Liver (tissue), 8 donors: ENCODE measurements at regions not wholly inside any gene's neighbourhood (a gene's known extent, or its start where the extent isn't known, plus 50 kb on each side); places are given as distances from the start of the nearest gene placed in this dataset.

Source experiments
- DNase-seq: peaks from one replicate; pipeline ENCODE4 v3.0.0-alpha.2; 2017; ENCODE audit warnings: low spot score
- H3K27ac ChIP-seq, 2 donors: one replicate each; pipeline ENCODE4 v1.7.0; 2013; ENCODE audit warnings: inconsistent platforms in 2 of 2, low read length in 2 of 2, control low read depth in 1 of 2, low read depth in 1 of 2, mild to moderate bottlenecking in 1 of 2
- H3K27me3 ChIP-seq, 4 donors: one replicate each; pipeline versions ENCODE4 v1.6.1 to v1.7.0; 2013; ENCODE audit warnings: low read length in 3 of 4, inconsistent platforms in 1 of 4, mild to moderate bottlenecking in 1 of 4, moderate library complexity in 1 of 4; ENCODE audit not compliant: control insufficient read depth in 4 of 4, insufficient read depth in 4 of 4
- H3K36me3 ChIP-seq, 4 donors: one replicate each; pipeline versions ENCODE4 v1.6.1 to v1.7.0; 2013; ENCODE audit warnings: low read length in 3 of 4, mild to moderate bottlenecking in 3 of 4, low read depth in 1 of 4, moderate library complexity in 1 of 4; ENCODE audit not compliant: control insufficient read depth in 4 of 4, insufficient read depth in 3 of 4
- H3K4me1 ChIP-seq, 4 donors: one replicate each; pipeline versions ENCODE4 v1.6.1 to v1.7.0; 2013; ENCODE audit warnings: low read length in 3 of 4, mild to moderate bottlenecking in 3 of 4, moderate library complexity in 1 of 4; ENCODE audit not compliant: control insufficient read depth in 4 of 4, insufficient read depth in 4 of 4
- H3K4me3 ChIP-seq, 3 donors: one replicate each; pipeline versions ENCODE4 v1.6.1 to v1.7.0; 2013; ENCODE audit warnings: low read length in 3 of 3, control low read depth in 1 of 3, low read depth in 1 of 3, mild to moderate bottlenecking in 1 of 3
- H3K9ac ChIP-seq, 2 donors: one replicate each; pipeline ENCODE4 v1.7.0; 2013; ENCODE audit warnings: low read length in 2 of 2, mild to moderate bottlenecking in 2 of 2, moderate library complexity in 2 of 2, control low read depth in 1 of 2, low read depth in 1 of 2
- H3K9me3 ChIP-seq, 4 donors: one replicate each; pipeline versions ENCODE4 v1.6.1 to v1.7.0; 2013; ENCODE audit warnings: low read length in 3 of 4; ENCODE audit not compliant: control insufficient read depth in 4 of 4
- CTCF ChIP-seq: fragments of 150-350 bp; IDR thresholded peaks from 2 replicates; pipeline ENCODE4 v1.5.1; 2017; ENCODE audit warnings: improper control_type of control experiment, low read depth, low read length; ENCODE audit not compliant: missing input control
- FOXA1 ChIP-seq: IDR thresholded peaks from 2 replicates; pipeline ENCODE4 v1.6.1; 2016; ENCODE audit warnings: antibody characterized with exemption
- FOXA2 ChIP-seq: IDR thresholded peaks from 2 replicates; pipeline ENCODE4 v1.6.1; 2016; ENCODE audit warnings: antibody characterized with exemption
- GABPA ChIP-seq, 2 donors: IDR thresholded peaks in 1 of 2; conservative IDR thresholded peaks in 1 of 2; 2 replicates each; pipeline ENCODE4 v1.6.1; 2016; ENCODE audit warnings: antibody characterized with exemption in 2 of 2, mild to moderate bottlenecking in 1 of 2, moderate library complexity in 1 of 2
- HNF4A ChIP-seq, 2 donors: conservative IDR thresholded peaks; 2 replicates each; pipeline ENCODE4 v1.6.1; 2016; ENCODE audit warnings: antibody characterized with exemption in 2 of 2, mild to moderate bottlenecking in 2 of 2
- HNF4G ChIP-seq: IDR thresholded peaks from 2 replicates; pipeline ENCODE4 v1.6.1; 2016; ENCODE audit warnings: antibody characterized with exemption
- MAX ChIP-seq: IDR thresholded peaks from 2 replicates; pipeline ENCODE4 v1.6.1; 2016; ENCODE audit warnings: antibody characterized with exemption
- RAD21 ChIP-seq, 2 donors: IDR thresholded peaks; 2 replicates each; pipeline ENCODE4 v1.6.1; 2016; ENCODE audit warnings: antibody characterized with exemption in 2 of 2, mild to moderate bottlenecking in 2 of 2
- RXRA ChIP-seq, 2 donors: IDR thresholded peaks; 2 replicates each; pipeline ENCODE4 v1.6.1; 2017 to 2018; ENCODE audit warnings: antibody characterized with exemption in 2 of 2, mild to moderate bottlenecking in 1 of 2
- SP1 ChIP-seq: IDR thresholded peaks from 2 replicates; pipeline ENCODE4 v1.6.1; 2018; ENCODE audit warnings: antibody characterized with exemption, mild to moderate bottlenecking
- ZBTB33 ChIP-seq: IDR thresholded peaks from 2 replicates; pipeline ENCODE4 v1.6.1; 2016; ENCODE audit warnings: antibody characterized with exemption
- WGBS: extraction: QIAGEN DNeasy Blood & Tissue Kit; methylation state at CpG from one replicate; pipeline ENCODE4 v1.1.7; 2013; 5-methylcytosine and 5-hydroxymethylcytosine counted together
- donor health status: healthy.
- donor health status: healthy.
- donor health status: healthy.
- donor health status: healthy.
- donor health status: healthy.

GRCh38 chr6:167683028-167683862 lies 143.5 kb upstream of the AFDN start (continued):
- TF ChIP-seq CTCF (no peak), MAX (peak; percentile 99), FOXA1 (peak; percentile 87), FOXA2 (peak; percentile 64), ZBTB33 (peak; percentile 93), RAD21 (IDR thresholded peaks at IDR 0.05) (peak; percentile 75 to 79), GABPA (IDR thresholded peaks at IDR 0.05 in 1 of 2, conservative IDR thresholded peaks at IDR 0.05 in 1 of 2) (peak in 1 of 2 donors; percentile 76)

- no peak for DNase-seq
- H3K27ac ChIP-seq = peak overlapping the region in 1 of 2 donors; percentile 32
Observed at GRCh38 chr6:167684276-167685104, 142.2 kb upstream of the AFDN start.

More at GRCh38 chr6:167684276-167685104, 142.2 kb upstream of the AFDN start:
- WGBS = 58% methylated on average over 14 of the region's 14 CpGs
- TF ChIP-seq RAD21 (IDR thresholded peaks at IDR 0.05) = peak in 1 of 2 donors; percentile 21
- TF ChIP-seq HNF4A (conservative IDR thresholded peaks at IDR 0.05) = peak; percentile 15 to 27
- no peak for TF ChIP-seq GABPA (IDR thresholded peaks at IDR 0.05 in 1 of 2, conservative IDR thresholded peaks at IDR 0.05 in 1 of 2)
- no peak for TF ChIP-seq ZBTB33
- TF ChIP-seq HNF4G = no peak
- peak; percentile 13 for TF ChIP-seq SP1
- TF ChIP-seq RXRA (IDR thresholded peaks at IDR 0.05) = peak in 1 of 2 donors; percentile 33
- Histone ChIP-seq H3K9ac (no peak overlapping the region), H3K36me3 (no peaks in the 10 kb centered on the region), H3K27me3 (no peaks in the 10 kb centered on the region), H3K9me3 (no peaks in the 10 kb centered on the region), H3K4me3 (no peak overlapping the region), H3K4me1 (peaks cover 5 to 16% (median 8%) of the 10 kb centered on the region in 4 donors)
